Mammary epithelial cell (primary cell): ENCODE measurements at regions not wholly inside any gene's neighbourhood (a gene's known extent, or its start where the extent isn't known, plus 50 kb on each side); places are given as distances from the start of the nearest gene placed in this dataset.

ENCODE experiments used
- EZH2 ChIP-seq: IDR thresholded peaks from 2 replicates; pipeline ENCODE4 v1.6.1; 2012; ENCODE audit warnings: low read length, inconsistent platforms, borderline replicate concordance
- TF ChIP-seq, protein P1 (sequence below), 2 donors: IDR thresholded peaks in 1 of 2; conservative IDR thresholded peaks in 1 of 2; 2 replicates each; pipeline ENCODE4 v1.5.1; 2011 to 2012; ENCODE audit warnings: inconsistent platforms in 2 of 2, low read length in 2 of 2, mild to moderate bottlenecking in 2 of 2, control low read depth in 1 of 2, low read depth in 1 of 2; ENCODE audit not compliant: insufficient read depth in 1 of 2; ENCODE audit errors: extremely low read depth in 1 of 2

DNA sequence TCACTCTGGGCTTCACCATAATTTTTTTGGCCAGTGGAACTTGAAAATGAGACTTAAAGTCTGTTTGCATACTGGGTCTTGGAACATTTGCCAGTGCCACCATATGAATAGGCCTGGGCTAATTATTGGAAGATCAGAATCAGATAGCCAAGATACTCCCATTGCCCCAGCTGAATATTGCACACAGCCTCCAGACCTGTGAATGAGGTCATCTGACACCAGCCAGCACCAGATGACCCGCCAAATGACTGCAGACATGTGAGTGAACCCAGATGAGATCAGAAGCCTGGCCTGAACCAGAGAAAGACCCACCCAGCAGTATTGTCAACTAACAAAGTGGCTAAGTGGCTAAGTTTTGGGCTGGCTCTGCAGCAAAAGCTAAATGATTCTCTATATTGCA, 220.5 kb upstream of the MPDZ start:
- TF ChIP-seq, protein P1, sequence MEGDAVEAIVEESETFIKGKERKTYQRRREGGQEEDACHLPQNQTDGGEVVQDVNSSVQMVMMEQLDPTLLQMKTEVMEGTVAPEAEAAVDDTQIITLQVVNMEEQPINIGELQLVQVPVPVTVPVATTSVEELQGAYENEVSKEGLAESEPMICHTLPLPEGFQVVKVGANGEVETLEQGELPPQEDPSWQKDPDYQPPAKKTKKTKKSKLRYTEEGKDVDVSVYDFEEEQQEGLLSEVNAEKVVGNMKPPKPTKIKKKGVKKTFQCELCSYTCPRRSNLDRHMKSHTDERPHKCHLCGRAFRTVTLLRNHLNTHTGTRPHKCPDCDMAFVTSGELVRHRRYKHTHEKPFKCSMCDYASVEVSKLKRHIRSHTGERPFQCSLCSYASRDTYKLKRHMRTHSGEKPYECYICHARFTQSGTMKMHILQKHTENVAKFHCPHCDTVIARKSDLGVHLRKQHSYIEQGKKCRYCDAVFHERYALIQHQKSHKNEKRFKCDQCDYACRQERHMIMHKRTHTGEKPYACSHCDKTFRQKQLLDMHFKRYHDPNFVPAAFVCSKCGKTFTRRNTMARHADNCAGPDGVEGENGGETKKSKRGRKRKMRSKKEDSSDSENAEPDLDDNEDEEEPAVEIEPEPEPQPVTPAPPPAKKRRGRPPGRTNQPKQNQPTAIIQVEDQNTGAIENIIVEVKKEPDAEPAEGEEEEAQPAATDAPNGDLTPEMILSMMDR (conservative IDR thresholded peaks at IDR 0.05 in 1 of 2, IDR thresholded peaks at IDR 0.05 in 1 of 2; ENCODE audit: extremely low read depth in 1 of 2, insufficient read depth in 1 of 2, low read depth in 1 of 2, low read length in 2 of 2), result no peak
- TF ChIP-seq EZH2, result no peak
